Liver (tissue), 8 donors: ENCODE measurements at regions not wholly inside any gene's neighbourhood (a gene's known extent, or its start where the extent isn't known, plus 50 kb on each side); places are given as distances from the start of the nearest gene placed in this dataset.

Experiments used
- DNase-seq: peaks from one replicate; pipeline ENCODE4 v3.0.0-alpha.2; 2017; ENCODE audit warnings: low spot score
- H3K27ac ChIP-seq, 2 donors: one replicate each; pipeline ENCODE4 v1.7.0; 2013; ENCODE audit warnings: inconsistent platforms in 2 of 2, low read length in 2 of 2, control low read depth in 1 of 2, low read depth in 1 of 2, mild to moderate bottlenecking in 1 of 2
- H3K27me3 ChIP-seq, 4 donors: one replicate each; pipeline versions ENCODE4 v1.6.1 to v1.7.0; 2013; ENCODE audit warnings: low read length in 3 of 4, inconsistent platforms in 1 of 4, mild to moderate bottlenecking in 1 of 4, moderate library complexity in 1 of 4; ENCODE audit not compliant: control insufficient read depth in 4 of 4, insufficient read depth in 4 of 4
- H3K36me3 ChIP-seq, 4 donors: one replicate each; pipeline versions ENCODE4 v1.6.1 to v1.7.0; 2013; ENCODE audit warnings: low read length in 3 of 4, mild to moderate bottlenecking in 3 of 4, low read depth in 1 of 4, moderate library complexity in 1 of 4; ENCODE audit not compliant: control insufficient read depth in 4 of 4, insufficient read depth in 3 of 4
- H3K4me1 ChIP-seq, 4 donors: one replicate each; pipeline versions ENCODE4 v1.6.1 to v1.7.0; 2013; ENCODE audit warnings: low read length in 3 of 4, mild to moderate bottlenecking in 3 of 4, moderate library complexity in 1 of 4; ENCODE audit not compliant: control insufficient read depth in 4 of 4, insufficient read depth in 4 of 4
- H3K4me3 ChIP-seq, 3 donors: one replicate each; pipeline versions ENCODE4 v1.6.1 to v1.7.0; 2013; ENCODE audit warnings: low read length in 3 of 3, control low read depth in 1 of 3, low read depth in 1 of 3, mild to moderate bottlenecking in 1 of 3
- H3K9ac ChIP-seq, 2 donors: one replicate each; pipeline ENCODE4 v1.7.0; 2013; ENCODE audit warnings: low read length in 2 of 2, mild to moderate bottlenecking in 2 of 2, moderate library complexity in 2 of 2, control low read depth in 1 of 2, low read depth in 1 of 2
- H3K9me3 ChIP-seq, 4 donors: one replicate each; pipeline versions ENCODE4 v1.6.1 to v1.7.0; 2013; ENCODE audit warnings: low read length in 3 of 4; ENCODE audit not compliant: control insufficient read depth in 4 of 4
- EGR1 ChIP-seq, 2 donors: IDR thresholded peaks; 2 replicates each; pipeline ENCODE4 v1.6.1; 2016 to 2018; ENCODE audit warnings: antibody characterized with exemption in 2 of 2, low read depth in 2 of 2
- FOXA1 ChIP-seq: IDR thresholded peaks from 2 replicates; pipeline ENCODE4 v1.6.1; 2016; ENCODE audit warnings: antibody characterized with exemption
- FOXA2 ChIP-seq: IDR thresholded peaks from 2 replicates; pipeline ENCODE4 v1.6.1; 2016; ENCODE audit warnings: antibody characterized with exemption
- GABPA ChIP-seq, 2 donors: IDR thresholded peaks in 1 of 2; conservative IDR thresholded peaks in 1 of 2; 2 replicates each; pipeline ENCODE4 v1.6.1; 2016; ENCODE audit warnings: antibody characterized with exemption in 2 of 2, mild to moderate bottlenecking in 1 of 2, moderate library complexity in 1 of 2
- HNF4G ChIP-seq: IDR thresholded peaks from 2 replicates; pipeline ENCODE4 v1.6.1; 2016; ENCODE audit warnings: antibody characterized with exemption
- JUND ChIP-seq, 2 donors: IDR thresholded peaks; 2 replicates each; pipeline ENCODE4 v1.6.1; 2016; ENCODE audit warnings: antibody characterized with exemption in 2 of 2
- NR2F2 ChIP-seq: IDR thresholded peaks from 2 replicates; pipeline ENCODE4 v1.6.1; 2016; ENCODE audit warnings: antibody characterized with exemption
- RAD21 ChIP-seq, 2 donors: IDR thresholded peaks; 2 replicates each; pipeline ENCODE4 v1.6.1; 2016; ENCODE audit warnings: antibody characterized with exemption in 2 of 2, mild to moderate bottlenecking in 2 of 2
- SP1 ChIP-seq: IDR thresholded peaks from 2 replicates; pipeline ENCODE4 v1.6.1; 2018; ENCODE audit warnings: antibody characterized with exemption, mild to moderate bottlenecking
- TAF1 ChIP-seq: conservative IDR thresholded peaks from 2 replicates; pipeline ENCODE4 v1.6.1; 2016; ENCODE audit warnings: antibody characterized with exemption, mild to moderate bottlenecking
- YY1 ChIP-seq: IDR thresholded peaks from 2 replicates; pipeline ENCODE4 v1.6.1; 2016; ENCODE audit warnings: antibody characterized with exemption, mild to moderate bottlenecking
- WGBS: extraction: QIAGEN DNeasy Blood & Tissue Kit; methylation state at CpG from one replicate; pipeline ENCODE4 v1.1.7; 2013; 5-methylcytosine and 5-hydroxymethylcytosine counted together
- TF ChIP-seq, protein P1 (sequence below): fragments of 150-350 bp; IDR thresholded peaks from 2 replicates; pipeline ENCODE4 v1.5.1; 2017; ENCODE audit warnings: improper control_type of control experiment, low read depth, low read length; ENCODE audit not compliant: missing input control
- TF ChIP-seq, protein P2 (sequence below): IDR thresholded peaks from 2 replicates; pipeline ENCODE4 v1.6.1; 2016; ENCODE audit warnings: antibody characterized with exemption
- TF ChIP-seq, protein P3 (sequence below): IDR thresholded peaks from 2 replicates; pipeline ENCODE4 v1.6.1; 2016; ENCODE audit warnings: antibody characterized with exemption, mild to moderate bottlenecking
- TF ChIP-seq, protein P4 (sequence below): IDR thresholded peaks from 2 replicates; pipeline ENCODE4 v1.6.1; 2016; ENCODE audit warnings: antibody characterized with exemption
- TF ChIP-seq, protein P5 (sequence below): IDR thresholded peaks from 2 replicates; pipeline ENCODE4 v1.6.1; 2016; ENCODE audit warnings: antibody characterized with exemption
- donor health status: healthy.
- donor health status: healthy.
- donor health status: healthy.
- donor health status: healthy.
- donor health status: healthy.

DNA sequence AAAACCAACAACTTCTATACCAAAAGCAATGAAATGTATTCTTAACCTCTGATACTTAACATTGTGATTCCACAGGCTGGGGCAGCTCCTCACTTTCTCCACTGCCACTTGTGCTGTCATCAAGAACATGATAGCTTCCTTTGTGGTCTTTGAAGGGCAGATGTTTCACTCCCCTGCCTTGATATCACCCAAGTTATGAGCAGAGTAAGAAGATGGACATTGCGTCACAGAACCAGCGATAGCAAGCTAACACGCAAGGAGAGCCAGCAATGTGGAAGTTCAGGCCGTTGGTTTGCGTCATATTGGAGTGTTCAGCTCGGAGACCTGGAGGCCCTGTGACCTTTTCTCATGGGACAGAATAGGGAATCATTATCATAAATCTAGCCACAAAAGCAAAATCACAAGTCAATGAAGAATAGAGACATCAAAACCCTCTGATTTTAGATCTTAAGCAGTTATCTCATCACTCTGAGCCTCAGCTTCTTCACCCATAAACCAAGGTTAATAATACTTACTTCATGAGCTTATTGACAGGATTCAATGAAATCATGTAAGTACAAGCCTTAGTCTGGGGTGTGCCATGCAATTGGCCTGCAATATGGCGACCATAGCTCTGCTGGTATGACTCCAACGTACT, 183.8 kb upstream of the THBS1 start:
- Histone ChIP-seq H3K4me1 (no peaks in the 10 kb centered on the region), H3K27ac (no peak overlapping the region), H3K4me3 (no peak overlapping the region), H3K9me3 (no peaks in the 10 kb centered on the region), H3K27me3 (no peaks in the 10 kb centered on the region), H3K9ac (no peak overlapping the region), H3K36me3 (no peaks in the 10 kb centered on the region)
- DNase-seq = no peak
- TF ChIP-seq YY1 = no peak
- TF ChIP-seq, protein P1, sequence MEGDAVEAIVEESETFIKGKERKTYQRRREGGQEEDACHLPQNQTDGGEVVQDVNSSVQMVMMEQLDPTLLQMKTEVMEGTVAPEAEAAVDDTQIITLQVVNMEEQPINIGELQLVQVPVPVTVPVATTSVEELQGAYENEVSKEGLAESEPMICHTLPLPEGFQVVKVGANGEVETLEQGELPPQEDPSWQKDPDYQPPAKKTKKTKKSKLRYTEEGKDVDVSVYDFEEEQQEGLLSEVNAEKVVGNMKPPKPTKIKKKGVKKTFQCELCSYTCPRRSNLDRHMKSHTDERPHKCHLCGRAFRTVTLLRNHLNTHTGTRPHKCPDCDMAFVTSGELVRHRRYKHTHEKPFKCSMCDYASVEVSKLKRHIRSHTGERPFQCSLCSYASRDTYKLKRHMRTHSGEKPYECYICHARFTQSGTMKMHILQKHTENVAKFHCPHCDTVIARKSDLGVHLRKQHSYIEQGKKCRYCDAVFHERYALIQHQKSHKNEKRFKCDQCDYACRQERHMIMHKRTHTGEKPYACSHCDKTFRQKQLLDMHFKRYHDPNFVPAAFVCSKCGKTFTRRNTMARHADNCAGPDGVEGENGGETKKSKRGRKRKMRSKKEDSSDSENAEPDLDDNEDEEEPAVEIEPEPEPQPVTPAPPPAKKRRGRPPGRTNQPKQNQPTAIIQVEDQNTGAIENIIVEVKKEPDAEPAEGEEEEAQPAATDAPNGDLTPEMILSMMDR = no peak
- TF ChIP-seq FOXA2 = no peak
- TF ChIP-seq SP1 = no peak
- no peak for TF ChIP-seq JUND (IDR thresholded peaks at IDR 0.05)
- no peak for TF ChIP-seq RAD21 (IDR thresholded peaks at IDR 0.05)
- TF ChIP-seq GABPA (IDR thresholded peaks at IDR 0.05 in 1 of 2, conservative IDR thresholded peaks at IDR 0.05 in 1 of 2) = no peak
- TF ChIP-seq NR2F2 = no peak
- TF ChIP-seq TAF1 = no peak
- TF ChIP-seq HNF4G = no peak
- TF ChIP-seq, protein P2, sequence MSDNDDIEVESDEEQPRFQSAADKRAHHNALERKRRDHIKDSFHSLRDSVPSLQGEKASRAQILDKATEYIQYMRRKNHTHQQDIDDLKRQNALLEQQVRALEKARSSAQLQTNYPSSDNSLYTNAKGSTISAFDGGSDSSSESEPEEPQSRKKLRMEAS = no peak
- no peak for TF ChIP-seq FOXA1
- WGBS = 90% methylated on average over 8 of the region's 8 CpGs

DNA sequence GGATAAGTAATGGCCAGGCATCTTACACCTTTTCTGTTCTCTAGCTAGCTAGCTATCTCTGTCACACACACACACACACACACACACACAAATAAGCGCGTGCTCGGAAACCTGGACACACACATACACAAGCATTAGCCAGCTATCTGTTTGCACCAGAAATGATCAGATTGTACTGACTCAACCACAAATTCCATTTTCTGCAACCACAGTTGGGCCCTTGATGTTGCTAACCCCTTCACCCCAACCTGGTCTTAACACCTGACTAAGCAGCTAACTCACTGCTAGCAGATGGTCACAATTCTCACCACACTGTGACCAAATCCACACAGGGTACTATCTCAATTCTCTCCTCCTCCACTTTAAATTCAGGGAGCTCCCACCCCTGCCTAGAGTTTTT, 183.0 kb upstream of the THBS1 start:
- no peak overlapping the region for H3K27ac ChIP-seq
- no peaks in the 10 kb centered on the region for H3K27me3 ChIP-seq
- H3K9me3 ChIP-seq = no peaks in the 10 kb centered on the region
- no peak for DNase-seq
- H3K4me3 ChIP-seq = no peak overlapping the region
- no peak overlapping the region for H3K9ac ChIP-seq
- 100% methylated on average over 3 of the region's 3 CpGs for WGBS
- no peaks in the 10 kb centered on the region for H3K36me3 ChIP-seq
- no peaks in the 10 kb centered on the region for H3K4me1 ChIP-seq
- TF ChIP-seq NR2F2 (no peak), EGR1 (IDR thresholded peaks at IDR 0.05; ENCODE audit: low read depth in 2 of 2) (no peak), GABPA (IDR thresholded peaks at IDR 0.05 in 1 of 2, conservative IDR thresholded peaks at IDR 0.05 in 1 of 2) (no peak), FOXA2 (no peak), RAD21 (IDR thresholded peaks at IDR 0.05) (no peak), SP1 (no peak), FOXA1 (no peak), TAF1 (no peak)
- TF ChIP-seq, protein P2 = no peak
- TF ChIP-seq, protein P1 = no peak
- TF ChIP-seq, protein P3, sequence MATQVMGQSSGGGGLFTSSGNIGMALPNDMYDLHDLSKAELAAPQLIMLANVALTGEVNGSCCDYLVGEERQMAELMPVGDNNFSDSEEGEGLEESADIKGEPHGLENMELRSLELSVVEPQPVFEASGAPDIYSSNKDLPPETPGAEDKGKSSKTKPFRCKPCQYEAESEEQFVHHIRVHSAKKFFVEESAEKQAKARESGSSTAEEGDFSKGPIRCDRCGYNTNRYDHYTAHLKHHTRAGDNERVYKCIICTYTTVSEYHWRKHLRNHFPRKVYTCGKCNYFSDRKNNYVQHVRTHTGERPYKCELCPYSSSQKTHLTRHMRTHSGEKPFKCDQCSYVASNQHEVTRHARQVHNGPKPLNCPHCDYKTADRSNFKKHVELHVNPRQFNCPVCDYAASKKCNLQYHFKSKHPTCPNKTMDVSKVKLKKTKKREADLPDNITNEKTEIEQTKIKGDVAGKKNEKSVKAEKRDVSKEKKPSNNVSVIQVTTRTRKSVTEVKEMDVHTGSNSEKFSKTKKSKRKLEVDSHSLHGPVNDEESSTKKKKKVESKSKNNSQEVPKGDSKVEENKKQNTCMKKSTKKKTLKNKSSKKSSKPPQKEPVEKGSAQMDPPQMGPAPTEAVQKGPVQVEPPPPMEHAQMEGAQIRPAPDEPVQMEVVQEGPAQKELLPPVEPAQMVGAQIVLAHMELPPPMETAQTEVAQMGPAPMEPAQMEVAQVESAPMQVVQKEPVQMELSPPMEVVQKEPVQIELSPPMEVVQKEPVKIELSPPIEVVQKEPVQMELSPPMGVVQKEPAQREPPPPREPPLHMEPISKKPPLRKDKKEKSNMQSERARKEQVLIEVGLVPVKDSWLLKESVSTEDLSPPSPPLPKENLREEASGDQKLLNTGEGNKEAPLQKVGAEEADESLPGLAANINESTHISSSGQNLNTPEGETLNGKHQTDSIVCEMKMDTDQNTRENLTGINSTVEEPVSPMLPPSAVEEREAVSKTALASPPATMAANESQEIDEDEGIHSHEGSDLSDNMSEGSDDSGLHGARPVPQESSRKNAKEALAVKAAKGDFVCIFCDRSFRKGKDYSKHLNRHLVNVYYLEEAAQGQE = no peak
- TF ChIP-seq, protein P4, sequence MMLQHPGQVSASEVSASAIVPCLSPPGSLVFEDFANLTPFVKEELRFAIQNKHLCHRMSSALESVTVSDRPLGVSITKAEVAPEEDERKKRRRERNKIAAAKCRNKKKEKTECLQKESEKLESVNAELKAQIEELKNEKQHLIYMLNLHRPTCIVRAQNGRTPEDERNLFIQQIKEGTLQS = no peak
- TF ChIP-seq, protein P5, sequence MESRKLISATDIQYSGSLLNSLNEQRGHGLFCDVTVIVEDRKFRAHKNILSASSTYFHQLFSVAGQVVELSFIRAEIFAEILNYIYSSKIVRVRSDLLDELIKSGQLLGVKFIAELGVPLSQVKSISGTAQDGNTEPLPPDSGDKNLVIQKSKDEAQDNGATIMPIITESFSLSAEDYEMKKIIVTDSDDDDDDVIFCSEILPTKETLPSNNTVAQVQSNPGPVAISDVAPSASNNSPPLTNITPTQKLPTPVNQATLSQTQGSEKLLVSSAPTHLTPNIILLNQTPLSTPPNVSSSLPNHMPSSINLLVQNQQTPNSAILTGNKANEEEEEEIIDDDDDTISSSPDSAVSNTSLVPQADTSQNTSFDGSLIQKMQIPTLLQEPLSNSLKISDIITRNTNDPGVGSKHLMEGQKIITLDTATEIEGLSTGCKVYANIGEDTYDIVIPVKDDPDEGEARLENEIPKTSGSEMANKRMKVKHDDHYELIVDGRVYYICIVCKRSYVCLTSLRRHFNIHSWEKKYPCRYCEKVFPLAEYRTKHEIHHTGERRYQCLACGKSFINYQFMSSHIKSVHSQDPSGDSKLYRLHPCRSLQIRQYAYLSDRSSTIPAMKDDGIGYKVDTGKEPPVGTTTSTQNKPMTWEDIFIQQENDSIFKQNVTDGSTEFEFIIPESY = no peak
